Upper lobe of left lung (tissue), 4 donors: ENCODE measurements at regions not wholly inside any gene's neighbourhood (a gene's known extent, or its start where the extent isn't known, plus 50 kb on each side); places are given as distances from the start of the nearest gene placed in this dataset.

Experiments
- CTCF ChIP-seq, 6 experiments: fragments of 450-650 bp in 4 of 6; fragments of 200-600 bp in 2 of 6; sonication (generic) in 2 of 6; IDR thresholded peaks; one replicate each; pipeline ENCODE4 v1.5.1; 2016 to 2019; ENCODE audit warnings: antibody characterized with exemption in 6 of 6
- POLR2A ChIP-seq, 4 donors: fragments of 450-650 bp; IDR thresholded peaks; one replicate each; pipeline ENCODE4 v1.5.1; 2016 to 2017; ENCODE audit warnings: antibody characterized with exemption in 4 of 4, mild to moderate bottlenecking in 2 of 4
- POLR2AphosphoS5 ChIP-seq, 2 donors: sonication (generic); formaldehyde crosslinking; IDR thresholded peaks; one replicate each; pipeline ENCODE4 v1.5.1; 2017; ENCODE audit warnings: antibody characterized with exemption in 2 of 2

- TF ChIP-seq POLR2A (IDR thresholded peaks at IDR 0.05) (no peak), CTCF (IDR thresholded peaks at IDR 0.05) (no peak), POLR2AphosphoS5 (IDR thresholded peaks at IDR 0.05) (no peak)
Observed at GRCh38 chr15:70342554-70343548, 245.1 kb upstream of the TLE3 start.
